Transverse colon (tissue), 3 donors: ENCODE measurements at regions not wholly inside any gene's neighbourhood (a gene's known extent, or its start where the extent isn't known, plus 50 kb on each side); places are given as distances from the start of the nearest gene placed in this dataset.

ENCODE experiments used
- POLR2A ChIP-seq: fragments of 450-650 bp; IDR thresholded peaks from one replicate; pipeline ENCODE4 v1.6.1; 2016; ENCODE audit warnings: antibody characterized with exemption, mild to moderate bottlenecking, moderate library complexity
- TF ChIP-seq, protein P1 (sequence below), 5 experiments: fragments of 200-600 bp in 3 of 5; fragments of 450-650 bp in 2 of 5; sonication (generic) in 3 of 5; IDR thresholded peaks; 1 replicate in 2 of 5; 2 replicates in 3 of 5; pipeline ENCODE4 v1.5.1; 2016 to 2017; ENCODE audit warnings: antibody characterized with exemption in 5 of 5, inconsistent platforms in 3 of 5, mild to moderate bottlenecking in 2 of 5, moderate library complexity in 1 of 5

DNA sequence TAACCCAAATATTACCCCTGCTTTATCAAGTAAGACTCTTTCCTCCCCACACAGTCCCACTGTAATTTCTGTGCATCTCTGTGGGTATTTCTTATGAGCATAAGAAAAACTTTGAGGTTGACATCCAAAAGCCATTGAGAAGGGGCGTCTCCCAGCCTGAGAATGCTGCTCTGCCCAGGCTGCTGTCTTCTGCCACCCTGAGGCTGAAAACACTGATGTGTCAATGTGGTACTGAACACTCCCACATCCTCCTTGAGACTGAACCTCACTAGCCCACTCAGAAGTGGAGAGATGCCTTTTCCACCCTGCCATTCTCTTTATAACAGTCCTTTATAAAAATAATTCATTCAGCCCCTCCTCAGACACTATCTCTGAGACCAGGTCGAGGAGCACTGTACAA, 120.8 kb downstream of the SMIM20 start:
- no peak for TF ChIP-seq POLR2A
- TF ChIP-seq, protein P1, sequence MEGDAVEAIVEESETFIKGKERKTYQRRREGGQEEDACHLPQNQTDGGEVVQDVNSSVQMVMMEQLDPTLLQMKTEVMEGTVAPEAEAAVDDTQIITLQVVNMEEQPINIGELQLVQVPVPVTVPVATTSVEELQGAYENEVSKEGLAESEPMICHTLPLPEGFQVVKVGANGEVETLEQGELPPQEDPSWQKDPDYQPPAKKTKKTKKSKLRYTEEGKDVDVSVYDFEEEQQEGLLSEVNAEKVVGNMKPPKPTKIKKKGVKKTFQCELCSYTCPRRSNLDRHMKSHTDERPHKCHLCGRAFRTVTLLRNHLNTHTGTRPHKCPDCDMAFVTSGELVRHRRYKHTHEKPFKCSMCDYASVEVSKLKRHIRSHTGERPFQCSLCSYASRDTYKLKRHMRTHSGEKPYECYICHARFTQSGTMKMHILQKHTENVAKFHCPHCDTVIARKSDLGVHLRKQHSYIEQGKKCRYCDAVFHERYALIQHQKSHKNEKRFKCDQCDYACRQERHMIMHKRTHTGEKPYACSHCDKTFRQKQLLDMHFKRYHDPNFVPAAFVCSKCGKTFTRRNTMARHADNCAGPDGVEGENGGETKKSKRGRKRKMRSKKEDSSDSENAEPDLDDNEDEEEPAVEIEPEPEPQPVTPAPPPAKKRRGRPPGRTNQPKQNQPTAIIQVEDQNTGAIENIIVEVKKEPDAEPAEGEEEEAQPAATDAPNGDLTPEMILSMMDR (IDR thresholded peaks at IDR 0.05) = no peak
